HCT116 (cell line): ENCODE measurements at regions not wholly inside any gene's neighbourhood (a gene's known extent, or its start where the extent isn't known, plus 50 kb on each side); places are given as distances from the start of the nearest gene placed in this dataset.

Experiments used
- ATAC-seq: fragments of 200-7000 bp; cut with Tn5 transposase; 2 replicates; pipeline ENCODE4 v1.9.1; 2020; ENCODE audit warnings: mild to moderate bottlenecking, moderate library complexity
- BruUV-seq: library from RNA; stranded (reverse); fragments of 400-500 nt; replicated peaks from 2 replicates; lab custom pipeline; 2021; lab: Mats Ljungman, UMichigan
- CTCF ChIA-PET: fragments of 300-600 bp; sonication (Branson Sonifier 250); formaldehyde crosslinking; loops from one replicate; lab custom pipeline; 2021; ENCODE audit warnings: antibody characterized with exemption; lab: Charles Lee
- POLR2A ChIA-PET: fragments of 300-600, 350-600 bp; sonication (Branson Sonifier 250); formaldehyde crosslinking; loops from one replicate; lab custom pipeline; 2021; ENCODE audit warnings: antibody characterized with exemption; lab: Charles Lee
- RAD21 ChIA-PET, 2 experiments: fragments of 300-600 bp; sonication (Branson Sonifier 250); formaldehyde crosslinking; loops; one replicate each; lab custom pipeline; 2023; ENCODE audit warnings: low total read pairs in 2 of 2; ENCODE audit not compliant: uncharacterized antibody in 2 of 2, unreplicated experiment in 2 of 2, low non-redundant PET in 1 of 2; lab: Charles Lee
- DNase-seq: peaks from one replicate; pipeline ENCODE4 v3.0.0-alpha.2; 2010; ENCODE audit warnings: low read depth, low spot score
- H2AFZ ChIP-seq: fragments of 200-600 bp; shearing (Covaris generic), sonication (generic); 2 replicates; pipeline ENCODE4 v1.6.1; 2017; ENCODE audit warnings: low read depth, mixed run types, mixed read lengths, antibody characterized with exemption, low read length; ENCODE audit not compliant: poor library complexity, severe bottlenecking
- H3K27ac ChIP-seq: 2 replicates; pipeline ENCODE4 v1.5.1; 2012; ENCODE audit warnings: low read depth, low read length
- H3K27me3 ChIP-seq: fragments of 200-600 bp; sonication (generic); 2 replicates; pipeline ENCODE4 v1.6.1; 2016; ENCODE audit warnings: mixed run types, low read length, mixed read lengths; ENCODE audit not compliant: insufficient read depth
- H3K36me3 ChIP-seq, 2 experiments: fragments of 200-500 bp in 1 of 2; fragments of 200-600 bp in 1 of 2; sonication (Bioruptor generic) in 1 of 2; sonication (generic) in 1 of 2; 2 replicates each; pipeline versions ENCODE4 v1.5.1 to v1.6.1; 2014 to 2016; ENCODE audit warnings: low read length in 2 of 2, inconsistent platforms in 1 of 2, mixed read lengths in 1 of 2, mixed run types in 1 of 2; ENCODE audit not compliant: insufficient read depth in 2 of 2, control insufficient read depth in 1 of 2
- H3K4me1 ChIP-seq, 2 experiments: fragments of 200-600 bp in 1 of 2; sonication (generic) in 1 of 2; 2 replicates each; pipeline versions ENCODE4 v1.5.1 to v1.6.1; 2012 to 2017; ENCODE audit warnings: low read length in 2 of 2, inconsistent platforms in 1 of 2, mild to moderate bottlenecking in 1 of 2, mixed read lengths in 1 of 2, mixed run types in 1 of 2, moderate library complexity in 1 of 2; ENCODE audit not compliant: insufficient read depth in 2 of 2, control insufficient read depth in 1 of 2
- H3K4me2 ChIP-seq: fragments of 200-600 bp; sonication (generic); 2 replicates; pipeline ENCODE4 v1.6.1; 2017; ENCODE audit warnings: mixed run types, low read length, mixed read lengths
- H3K4me3 ChIP-seq, 2 experiments: fragments of 200-600 bp in 1 of 2; sonication (generic) in 1 of 2; replicated peaks in 1 of 2; 2 replicates each; pipeline ENCODE4 v1.5.1; 2011 to 2016; ENCODE audit warnings: low read length in 2 of 2, control low read depth in 1 of 2, low read depth in 1 of 2, mild to moderate bottlenecking in 1 of 2, mixed read lengths in 1 of 2, mixed run types in 1 of 2
- H3K79me2 ChIP-seq: fragments of 200-600 bp; sonication (generic); 2 replicates; pipeline ENCODE4 v1.6.1; 2017; ENCODE audit warnings: mild to moderate bottlenecking, mixed run types, low read length, moderate library complexity, mixed read lengths; ENCODE audit not compliant: insufficient read depth
- H3K9ac ChIP-seq: fragments of 200-600 bp; sonication (generic); 2 replicates; pipeline ENCODE4 v1.6.1; 2016; ENCODE audit warnings: low read length, mixed read lengths
- H3K9me2 ChIP-seq: fragments of 200-600 bp; sonication (generic), shearing (Covaris generic); 2 replicates; pipeline ENCODE4 v1.6.1; 2017; ENCODE audit warnings: mixed run types, mild to moderate bottlenecking, moderate library complexity; ENCODE audit not compliant: insufficient read depth
- H3K9me3 ChIP-seq, 2 experiments: fragments of 200-500 bp in 1 of 2; fragments of 200-600 bp in 1 of 2; sonication (Bioruptor generic) in 1 of 2; sonication (generic) in 1 of 2; 2 replicates each; pipeline ENCODE4 v1.6.1; 2014 to 2017; ENCODE audit warnings: low read length in 2 of 2, mixed read lengths in 2 of 2, inconsistent platforms in 1 of 2, low read depth in 1 of 2, mild to moderate bottlenecking in 1 of 2, mixed run types in 1 of 2, moderate library complexity in 1 of 2; ENCODE audit not compliant: control insufficient read depth in 1 of 2, insufficient read depth in 1 of 2
- H4K20me1 ChIP-seq: fragments of 200-600 bp; sonication (generic), shearing (Covaris generic); 2 replicates; pipeline ENCODE4 v1.6.1; 2017; ENCODE audit warnings: mixed run types, mild to moderate bottlenecking, moderate library complexity; ENCODE audit not compliant: insufficient read depth
- CBX3 ChIP-seq: IDR thresholded peaks from 2 replicates; pipeline ENCODE4 v1.6.1; 2012; ENCODE audit warnings: low read depth
- EZH2 ChIP-seq: fragments of 200-600 bp; sonication (generic); IDR thresholded peaks from 2 replicates; pipeline ENCODE4 v1.6.1; 2017; ENCODE audit warnings: antibody characterized with exemption, mixed run types
- EZH2phosphoT487 ChIP-seq: fragments of 200-600 bp; IDR thresholded peaks from 2 replicates; pipeline ENCODE4 v1.6.1; 2018; ENCODE audit warnings: antibody characterized with exemption, borderline replicate concordance
- FOSL1 ChIP-seq: IDR thresholded peaks from 2 replicates; pipeline ENCODE4 v1.6.1; 2012; ENCODE audit warnings: low read depth
- JUND ChIP-seq: IDR thresholded peaks from 2 replicates; pipeline ENCODE4 v1.6.1; 2012
- POLR2A ChIP-seq: IDR thresholded peaks from 2 replicates; pipeline ENCODE4 v1.7.0; 2011; ENCODE audit warnings: borderline replicate concordance; ENCODE audit not compliant: insufficient read depth, insufficient read length; ENCODE audit errors: extremely low read depth
- RAD21 ChIP-seq: IDR thresholded peaks from 2 replicates; pipeline ENCODE4 v1.6.1; 2012; ENCODE audit warnings: low read depth, mild to moderate bottlenecking
- REST ChIP-seq: IDR thresholded peaks from 2 replicates; pipeline ENCODE4 v1.6.1; 2012; ENCODE audit warnings: low read depth
- SIN3A ChIP-seq: IDR thresholded peaks from 2 replicates; pipeline ENCODE4 v1.6.1; 2012; ENCODE audit warnings: low read depth
- YY1 ChIP-seq: IDR thresholded peaks from 2 replicates; pipeline ENCODE4 v1.6.1; 2011; ENCODE audit warnings: low read length, low read depth, moderate library complexity, mild to moderate bottlenecking; ENCODE audit not compliant: insufficient replicate concordance; ENCODE audit errors: extremely low read depth
- intact Hi-C: fragments of 100-400 bp; cut with micrococcal nuclease; formaldehyde crosslinking; loops from 2 replicates; pipeline ENCODE4 v1.10.0; 2022
- TF ChIP-seq, protein P1 (sequence below): IDR thresholded peaks from 2 replicates; pipeline ENCODE4 v1.6.1; 2012
- TF ChIP-seq, protein P2 (sequence below): IDR thresholded peaks from 2 replicates; pipeline ENCODE4 v1.6.1; 2011; ENCODE audit warnings: mild to moderate bottlenecking, low read length, moderate library complexity; ENCODE audit not compliant: insufficient replicate concordance; ENCODE audit errors: extremely low read depth

GRCh38 chr16:63372815-63373214, 1336.6 kb upstream of the CDH8 start:
- no peak overlapping the region for H2AFZ ChIP-seq
- no peaks in the 10 kb centered on the region for H3K27me3 ChIP-seq
- no TSS peak for BruUV-seq
- H3K27ac ChIP-seq: no peak overlapping the region
- no peak overlapping the region for H3K4me2 ChIP-seq
- peaks cover 6 to 8% of the 10 kb centered on the region in 2 experiments; a peak in 2 of 4 replicates for H3K9me3 ChIP-seq
- ChIA-PET CTCF (no interaction called here), POLR2A (no interaction called here), RAD21 (no interaction called here)
- H4K20me1 ChIP-seq: no peaks in the 10 kb centered on the region
- ATAC-seq (no peak), DNase-seq (no peak)
- no peaks in the 10 kb centered on the region for H3K9me2 ChIP-seq
- H3K79me2 ChIP-seq: no peaks in the 10 kb centered on the region
- H3K4me1 ChIP-seq: no peaks in the 10 kb centered on the region
- intact Hi-C loops: no loop called here
- H3K9ac ChIP-seq: no peak overlapping the region
- no peak overlapping the region for H3K4me3 ChIP-seq
- H3K36me3 ChIP-seq: no peaks in the 10 kb centered on the region
- TF ChIP-seq EZH2phosphoT487 (no peak), SIN3A (no peak), RAD21 (no peak), POLR2A (no peak), REST (no peak), EZH2 (no peak), FOSL1 (no peak), YY1 (no peak), CBX3 (no peak), JUND (no peak)
- TF ChIP-seq, protein P1, sequence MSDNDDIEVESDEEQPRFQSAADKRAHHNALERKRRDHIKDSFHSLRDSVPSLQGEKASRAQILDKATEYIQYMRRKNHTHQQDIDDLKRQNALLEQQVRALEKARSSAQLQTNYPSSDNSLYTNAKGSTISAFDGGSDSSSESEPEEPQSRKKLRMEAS: no peak
- TF ChIP-seq, protein P2, sequence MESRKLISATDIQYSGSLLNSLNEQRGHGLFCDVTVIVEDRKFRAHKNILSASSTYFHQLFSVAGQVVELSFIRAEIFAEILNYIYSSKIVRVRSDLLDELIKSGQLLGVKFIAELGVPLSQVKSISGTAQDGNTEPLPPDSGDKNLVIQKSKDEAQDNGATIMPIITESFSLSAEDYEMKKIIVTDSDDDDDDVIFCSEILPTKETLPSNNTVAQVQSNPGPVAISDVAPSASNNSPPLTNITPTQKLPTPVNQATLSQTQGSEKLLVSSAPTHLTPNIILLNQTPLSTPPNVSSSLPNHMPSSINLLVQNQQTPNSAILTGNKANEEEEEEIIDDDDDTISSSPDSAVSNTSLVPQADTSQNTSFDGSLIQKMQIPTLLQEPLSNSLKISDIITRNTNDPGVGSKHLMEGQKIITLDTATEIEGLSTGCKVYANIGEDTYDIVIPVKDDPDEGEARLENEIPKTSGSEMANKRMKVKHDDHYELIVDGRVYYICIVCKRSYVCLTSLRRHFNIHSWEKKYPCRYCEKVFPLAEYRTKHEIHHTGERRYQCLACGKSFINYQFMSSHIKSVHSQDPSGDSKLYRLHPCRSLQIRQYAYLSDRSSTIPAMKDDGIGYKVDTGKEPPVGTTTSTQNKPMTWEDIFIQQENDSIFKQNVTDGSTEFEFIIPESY: no peak
